Panc1 (cell line): ENCODE measurements at regions not wholly inside any gene's neighbourhood (a gene's known extent, or its start where the extent isn't known, plus 50 kb on each side); places are given as distances from the start of the nearest gene placed in this dataset.
"Not testable (repeated sequence)": the region's sequence is repeated elsewhere in the genome, so short reads cannot be mapped to it uniquely, and the experiment has no call there.

Experiments
- POLR2AphosphoS5 ChIP-seq: IDR thresholded peaks from 2 replicates; pipeline ENCODE4 v1.6.1; 2012; ENCODE audit warnings: mild to moderate bottlenecking, low read depth, low read length, moderate library complexity
- SIN3A ChIP-seq: IDR thresholded peaks from 2 replicates; pipeline ENCODE4 v1.6.1; 2012; ENCODE audit warnings: low read depth, mild to moderate bottlenecking, low read length, moderate library complexity, borderline replicate concordance; ENCODE audit not compliant: insufficient read depth
- TF ChIP-seq, protein P1 (sequence below): fragments of 450-650 bp; IDR thresholded peaks from 2 replicates; pipeline ENCODE4 v1.5.1; 2017; ENCODE audit warnings: mild to moderate bottlenecking
- TF ChIP-seq, protein P2 (sequence below), 2 experiments: IDR thresholded peaks; 2 replicates each; pipeline ENCODE4 v1.6.1; 2011 to 2012; ENCODE audit warnings: low read depth in 2 of 2, control low read depth in 1 of 2, low read length in 1 of 2, mild to moderate bottlenecking in 1 of 2, moderate library complexity in 1 of 2; ENCODE audit not compliant: insufficient read depth in 1 of 2

DNA sequence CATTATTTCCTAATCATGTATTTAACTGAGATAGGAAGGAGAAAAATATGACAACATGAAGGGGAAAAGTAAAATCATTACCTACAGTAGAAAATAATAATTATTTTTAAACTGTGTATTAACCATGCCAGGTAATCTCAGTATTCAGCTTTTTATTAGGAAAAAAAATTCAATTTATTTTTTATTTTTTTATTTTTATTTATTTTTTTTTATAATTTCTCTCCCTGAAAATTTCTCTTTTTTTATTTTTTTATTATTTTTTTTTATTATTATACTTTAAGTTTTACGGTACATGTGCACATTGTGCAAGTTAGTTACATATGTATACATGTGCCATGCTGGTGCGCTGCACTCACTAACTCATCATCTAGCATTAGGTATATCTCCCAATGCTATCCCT lies 271.3 kb upstream of the LRRTM4 start:
- not testable (repeated sequence) for TF ChIP-seq POLR2AphosphoS5, SIN3A
- TF ChIP-seq, protein P1, sequence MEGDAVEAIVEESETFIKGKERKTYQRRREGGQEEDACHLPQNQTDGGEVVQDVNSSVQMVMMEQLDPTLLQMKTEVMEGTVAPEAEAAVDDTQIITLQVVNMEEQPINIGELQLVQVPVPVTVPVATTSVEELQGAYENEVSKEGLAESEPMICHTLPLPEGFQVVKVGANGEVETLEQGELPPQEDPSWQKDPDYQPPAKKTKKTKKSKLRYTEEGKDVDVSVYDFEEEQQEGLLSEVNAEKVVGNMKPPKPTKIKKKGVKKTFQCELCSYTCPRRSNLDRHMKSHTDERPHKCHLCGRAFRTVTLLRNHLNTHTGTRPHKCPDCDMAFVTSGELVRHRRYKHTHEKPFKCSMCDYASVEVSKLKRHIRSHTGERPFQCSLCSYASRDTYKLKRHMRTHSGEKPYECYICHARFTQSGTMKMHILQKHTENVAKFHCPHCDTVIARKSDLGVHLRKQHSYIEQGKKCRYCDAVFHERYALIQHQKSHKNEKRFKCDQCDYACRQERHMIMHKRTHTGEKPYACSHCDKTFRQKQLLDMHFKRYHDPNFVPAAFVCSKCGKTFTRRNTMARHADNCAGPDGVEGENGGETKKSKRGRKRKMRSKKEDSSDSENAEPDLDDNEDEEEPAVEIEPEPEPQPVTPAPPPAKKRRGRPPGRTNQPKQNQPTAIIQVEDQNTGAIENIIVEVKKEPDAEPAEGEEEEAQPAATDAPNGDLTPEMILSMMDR, result not testable (repeated sequence)
- TF ChIP-seq, protein P2, sequence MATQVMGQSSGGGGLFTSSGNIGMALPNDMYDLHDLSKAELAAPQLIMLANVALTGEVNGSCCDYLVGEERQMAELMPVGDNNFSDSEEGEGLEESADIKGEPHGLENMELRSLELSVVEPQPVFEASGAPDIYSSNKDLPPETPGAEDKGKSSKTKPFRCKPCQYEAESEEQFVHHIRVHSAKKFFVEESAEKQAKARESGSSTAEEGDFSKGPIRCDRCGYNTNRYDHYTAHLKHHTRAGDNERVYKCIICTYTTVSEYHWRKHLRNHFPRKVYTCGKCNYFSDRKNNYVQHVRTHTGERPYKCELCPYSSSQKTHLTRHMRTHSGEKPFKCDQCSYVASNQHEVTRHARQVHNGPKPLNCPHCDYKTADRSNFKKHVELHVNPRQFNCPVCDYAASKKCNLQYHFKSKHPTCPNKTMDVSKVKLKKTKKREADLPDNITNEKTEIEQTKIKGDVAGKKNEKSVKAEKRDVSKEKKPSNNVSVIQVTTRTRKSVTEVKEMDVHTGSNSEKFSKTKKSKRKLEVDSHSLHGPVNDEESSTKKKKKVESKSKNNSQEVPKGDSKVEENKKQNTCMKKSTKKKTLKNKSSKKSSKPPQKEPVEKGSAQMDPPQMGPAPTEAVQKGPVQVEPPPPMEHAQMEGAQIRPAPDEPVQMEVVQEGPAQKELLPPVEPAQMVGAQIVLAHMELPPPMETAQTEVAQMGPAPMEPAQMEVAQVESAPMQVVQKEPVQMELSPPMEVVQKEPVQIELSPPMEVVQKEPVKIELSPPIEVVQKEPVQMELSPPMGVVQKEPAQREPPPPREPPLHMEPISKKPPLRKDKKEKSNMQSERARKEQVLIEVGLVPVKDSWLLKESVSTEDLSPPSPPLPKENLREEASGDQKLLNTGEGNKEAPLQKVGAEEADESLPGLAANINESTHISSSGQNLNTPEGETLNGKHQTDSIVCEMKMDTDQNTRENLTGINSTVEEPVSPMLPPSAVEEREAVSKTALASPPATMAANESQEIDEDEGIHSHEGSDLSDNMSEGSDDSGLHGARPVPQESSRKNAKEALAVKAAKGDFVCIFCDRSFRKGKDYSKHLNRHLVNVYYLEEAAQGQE (IDR thresholded peaks at IDR 0.05; ENCODE audit: insufficient read depth in 1 of 2, low read depth in 2 of 2, low read length in 1 of 2), result not testable (repeated sequence)
